H1 (cell line): ENCODE measurements at regions not wholly inside any gene's neighbourhood (a gene's known extent, or its start where the extent isn't known, plus 50 kb on each side); places are given as distances from the start of the nearest gene placed in this dataset.

Experiments
- CTCF ChIA-PET: fragments of 300-600 bp; sonication (Branson Sonifier 250); formaldehyde crosslinking; loops from one replicate; lab custom pipeline; 2021; ENCODE audit not compliant: partially characterized antibody; lab: Charles Lee
- POLR2A ChIA-PET: fragments of 300-600 bp; sonication (Branson Sonifier 250); formaldehyde crosslinking; loops from one replicate; lab custom pipeline; 2021; ENCODE audit warnings: inconsistent platforms; ENCODE audit not compliant: partially characterized antibody; lab: Charles Lee
- DNase-seq, 2 experiments: peaks; one replicate each; pipeline versions ENCODE4 v3.0.0 to v3.0.0-alpha.2; 2010 to 2022; ENCODE audit warnings: low spot score in 2 of 2, low read depth in 1 of 2, mixed read lengths in 1 of 2
- FAIRE-seq: peaks from 2 replicates; lab custom pipeline; 2011; peaks lifted over from hg19 to GRCh38; lab: Jason Lieb, UNC
- H2AFZ ChIP-seq: 2 replicates; pipeline ENCODE4 v1.8.1; 2012; ENCODE audit warnings: low read length, inconsistent platforms
- H2AK5ac ChIP-seq: 2 replicates; pipeline ENCODE4 v1.6.1; 2013; ENCODE audit warnings: low read depth, low read length
- H2BK120ac ChIP-seq: replicated peaks from 2 replicates; pipeline ENCODE3; 2013; ENCODE audit warnings: low read depth, low read length, inconsistent platforms
- H2BK12ac ChIP-seq: 2 replicates; pipeline ENCODE4 v1.6.1; 2013; ENCODE audit warnings: low read depth, low read length
- H2BK15ac ChIP-seq: 2 replicates; pipeline ENCODE4 v1.6.1; 2013; ENCODE audit warnings: low read length
- H2BK20ac ChIP-seq: 2 replicates; pipeline ENCODE4 v1.6.1; 2013; ENCODE audit warnings: low read length
- H2BK5ac ChIP-seq: 2 replicates; pipeline ENCODE4 v1.6.1; 2013; ENCODE audit warnings: low read depth, low read length
- H3K14ac ChIP-seq: 2 replicates; pipeline ENCODE4 v1.6.1; 2013; ENCODE audit warnings: inconsistent platforms; ENCODE audit not compliant: insufficient read length
- H3K18ac ChIP-seq: 2 replicates; pipeline ENCODE4 v1.6.1; 2013; ENCODE audit warnings: low read length; ENCODE audit errors: extremely low read depth
- H3K23ac ChIP-seq: 2 replicates; pipeline ENCODE4 v1.6.1; 2013; ENCODE audit warnings: inconsistent platforms; ENCODE audit not compliant: insufficient read length
- H3K23me2 ChIP-seq: 2 replicates; pipeline ENCODE4 v1.6.1; 2013; ENCODE audit warnings: low read depth, low read length
- H3K27ac ChIP-seq: 2 replicates; pipeline ENCODE4 v1.6.1; 2011; ENCODE audit warnings: low read depth, low read length, inconsistent platforms
- H3K27me3 ChIP-seq, 4 experiments: replicated peaks in 1 of 4; 1 replicate in 1 of 4; 2 replicates in 3 of 4; pipeline versions ENCODE4 v1.6.1 to v1.8.1; 2011 to 2013; ENCODE audit warnings: low read length in 3 of 4, mild to moderate bottlenecking in 3 of 4, inconsistent platforms in 2 of 4, mixed read lengths in 2 of 4, moderate library complexity in 1 of 4; ENCODE audit not compliant: control insufficient read depth in 3 of 4, insufficient read depth in 3 of 4; ENCODE audit errors: extremely low read depth in 1 of 4
- H3K36me3 ChIP-seq, 4 experiments: 2 replicates each; pipeline versions ENCODE4 v1.6.1 to v1.8.1; 2011 to 2013; ENCODE audit warnings: mild to moderate bottlenecking in 4 of 4, low read length in 3 of 4, moderate library complexity in 2 of 4, control low read depth in 1 of 4, inconsistent platforms in 1 of 4; ENCODE audit not compliant: insufficient read depth in 4 of 4, control insufficient read depth in 2 of 4
- H3K4ac ChIP-seq: replicated peaks from 2 replicates; pipeline ENCODE3; 2013; ENCODE audit warnings: low read length, low read depth, mixed read lengths, inconsistent platforms; ENCODE audit not compliant: insufficient read length
- H3K4me1 ChIP-seq, 4 experiments: replicated peaks in 1 of 4; 1 replicate in 1 of 4; 2 replicates in 3 of 4; pipeline versions ENCODE4 v1.6.1 to v1.8.1; 2011 to 2013; ENCODE audit warnings: low read length in 3 of 4, inconsistent platforms in 2 of 4, mixed read lengths in 1 of 4; ENCODE audit not compliant: insufficient read depth in 4 of 4, control insufficient read depth in 3 of 4
- H3K4me2 ChIP-seq, 2 experiments: 2 replicates each; pipeline versions ENCODE4 v1.6.1 to v1.8.1; 2011 to 2013; ENCODE audit warnings: low read depth in 2 of 2, low read length in 2 of 2, control low read depth in 1 of 2, inconsistent platforms in 1 of 2, mild to moderate bottlenecking in 1 of 2; ENCODE audit not compliant: insufficient read depth in 1 of 2
- H3K4me3 ChIP-seq, 4 experiments: fragments of 200-600, 300-600 bp in 1 of 4; sonication (generic), shearing (Covaris generic), sonication (Bioruptor Twin) in 1 of 4; 2 replicates each; pipeline versions ENCODE4 v1.5.1 to v1.8.1; 2011 to 2016; ENCODE audit warnings: low read length in 4 of 4, low read depth in 3 of 4, control low read depth in 2 of 4, inconsistent platforms in 2 of 4, mild to moderate bottlenecking in 2 of 4, mixed read lengths in 1 of 4, moderate library complexity in 1 of 4; ENCODE audit not compliant: insufficient read depth in 2 of 4; ENCODE audit errors: extremely low read depth in 1 of 4
- H3K56ac ChIP-seq: replicated peaks from 2 replicates; pipeline ENCODE3; 2013; ENCODE audit warnings: low read depth, mild to moderate bottlenecking, mixed read lengths, low read length, inconsistent platforms; ENCODE audit not compliant: insufficient read length
- H3K79me1 ChIP-seq: 2 replicates; pipeline ENCODE4 v1.6.1; 2013; ENCODE audit warnings: low read depth, low read length, control low read depth
- H3K79me2 ChIP-seq, 2 experiments: 2 replicates each; pipeline versions ENCODE4 v1.6.1 to v1.8.1; 2012 to 2013; ENCODE audit warnings: low read length in 2 of 2, mild to moderate bottlenecking in 2 of 2, inconsistent platforms in 1 of 2; ENCODE audit not compliant: insufficient read depth in 2 of 2, control insufficient read depth in 1 of 2
- H3K9ac ChIP-seq, 4 experiments: replicated peaks in 1 of 4; 1 replicate in 1 of 4; 2 replicates in 3 of 4; pipeline versions ENCODE4 v1.6.1 to v1.8.1; 2011 to 2013; ENCODE audit warnings: low read depth in 3 of 4, low read length in 3 of 4, control low read depth in 2 of 4, mild to moderate bottlenecking in 2 of 4, moderate library complexity in 2 of 4, inconsistent platforms in 1 of 4; ENCODE audit errors: extremely low read depth in 1 of 4
- H3K9me3 ChIP-seq, 2 experiments: 2 replicates each; pipeline versions ENCODE4 v1.6.1 to v1.8.1; 2012 to 2013; ENCODE audit warnings: mild to moderate bottlenecking in 2 of 2, moderate library complexity in 2 of 2, control low read depth in 1 of 2, inconsistent platforms in 1 of 2, low read depth in 1 of 2, low read length in 1 of 2, mixed read lengths in 1 of 2; ENCODE audit not compliant: insufficient read depth in 2 of 2
- H4K20me1 ChIP-seq, 2 experiments: replicated peaks in 1 of 2; 2 replicates each; pipeline versions ENCODE3 to v1.8.1; 2011 to 2013; ENCODE audit warnings: inconsistent platforms in 2 of 2, low read length in 2 of 2, mild to moderate bottlenecking in 1 of 2; ENCODE audit not compliant: insufficient read depth in 2 of 2, control insufficient read depth in 1 of 2
- H4K5ac ChIP-seq: 2 replicates; pipeline ENCODE4 v1.6.1; 2013; ENCODE audit warnings: low read length, low read depth, mixed read lengths, inconsistent platforms; ENCODE audit not compliant: insufficient read length
- H4K8ac ChIP-seq: 2 replicates; pipeline ENCODE4 v1.8.0; 2013; ENCODE audit warnings: mild to moderate bottlenecking, moderate library complexity, low read length, inconsistent platforms; ENCODE audit not compliant: insufficient read depth; ENCODE audit errors: extremely low read depth
- H4K91ac ChIP-seq: replicated peaks from 2 replicates; pipeline ENCODE3; 2013; ENCODE audit warnings: low read length, mixed read lengths, inconsistent platforms; ENCODE audit not compliant: insufficient read length
- BCL11A ChIP-seq, 2 experiments: IDR thresholded peaks; one replicate each; pipeline ENCODE4 v1.6.1; 2011; ENCODE audit warnings: low read depth in 2 of 2, low read length in 2 of 2, mild to moderate bottlenecking in 2 of 2
- TF ChIP-seq, protein P1 (sequence below): fragments of 300-600 bp; sonication (generic); IDR thresholded peaks from 2 replicates; pipeline ENCODE4 v1.7.1; 2012; ENCODE audit warnings: low read length, moderate library complexity, mild to moderate bottlenecking, inconsistent platforms; ENCODE audit not compliant: insufficient replicate concordance

- no peaks in the 10 kb centered on the region for H3K27me3 ChIP-seq
- no peak for FAIRE-seq
- H4K20me1 ChIP-seq = no peaks in the 10 kb centered on the region
- no peak overlapping the region for H3K23ac ChIP-seq
- ChIA-PET POLR2A (no interaction called here), CTCF (interaction anchor here (1.1 kb wide), 1 partner anchor 25 kb away, joined by 3 read pairs; no protein-coding TSS in a partner anchor)
- H3K18ac ChIP-seq = no peak overlapping the region
- H3K4me1 ChIP-seq = no peaks in the 10 kb centered on the region
- no peak overlapping the region for H4K8ac ChIP-seq
- no peaks in the 10 kb centered on the region for H3K9me3 ChIP-seq
- H2BK5ac ChIP-seq = no peak overlapping the region
- no peaks in the 10 kb centered on the region for H3K79me2 ChIP-seq
- no peak overlapping the region for H4K5ac ChIP-seq
- H2BK15ac ChIP-seq = no peak overlapping the region
- no peaks in the 10 kb centered on the region for H3K79me1 ChIP-seq
- no peak overlapping the region for H3K9ac ChIP-seq
- H3K23me2 ChIP-seq = no peaks in the 10 kb centered on the region
- no peak overlapping the region for H3K27ac ChIP-seq
- no peak for DNase-seq
- no peak overlapping the region for H2AFZ ChIP-seq
- H2BK120ac ChIP-seq = no peak overlapping the region
- no peak overlapping the region for H4K91ac ChIP-seq
- no peak overlapping the region for H2BK12ac ChIP-seq
- H3K56ac ChIP-seq = no peak overlapping the region
- no peak overlapping the region for H3K4me2 ChIP-seq
- H2BK20ac ChIP-seq = no peak overlapping the region
- H3K4ac ChIP-seq = no peak overlapping the region
- H3K14ac ChIP-seq = no peak overlapping the region
- H3K36me3 ChIP-seq = no peaks in the 10 kb centered on the region
- no peak overlapping the region for H3K4me3 ChIP-seq
- H2AK5ac ChIP-seq = no peak overlapping the region
- TF ChIP-seq, protein P1, sequence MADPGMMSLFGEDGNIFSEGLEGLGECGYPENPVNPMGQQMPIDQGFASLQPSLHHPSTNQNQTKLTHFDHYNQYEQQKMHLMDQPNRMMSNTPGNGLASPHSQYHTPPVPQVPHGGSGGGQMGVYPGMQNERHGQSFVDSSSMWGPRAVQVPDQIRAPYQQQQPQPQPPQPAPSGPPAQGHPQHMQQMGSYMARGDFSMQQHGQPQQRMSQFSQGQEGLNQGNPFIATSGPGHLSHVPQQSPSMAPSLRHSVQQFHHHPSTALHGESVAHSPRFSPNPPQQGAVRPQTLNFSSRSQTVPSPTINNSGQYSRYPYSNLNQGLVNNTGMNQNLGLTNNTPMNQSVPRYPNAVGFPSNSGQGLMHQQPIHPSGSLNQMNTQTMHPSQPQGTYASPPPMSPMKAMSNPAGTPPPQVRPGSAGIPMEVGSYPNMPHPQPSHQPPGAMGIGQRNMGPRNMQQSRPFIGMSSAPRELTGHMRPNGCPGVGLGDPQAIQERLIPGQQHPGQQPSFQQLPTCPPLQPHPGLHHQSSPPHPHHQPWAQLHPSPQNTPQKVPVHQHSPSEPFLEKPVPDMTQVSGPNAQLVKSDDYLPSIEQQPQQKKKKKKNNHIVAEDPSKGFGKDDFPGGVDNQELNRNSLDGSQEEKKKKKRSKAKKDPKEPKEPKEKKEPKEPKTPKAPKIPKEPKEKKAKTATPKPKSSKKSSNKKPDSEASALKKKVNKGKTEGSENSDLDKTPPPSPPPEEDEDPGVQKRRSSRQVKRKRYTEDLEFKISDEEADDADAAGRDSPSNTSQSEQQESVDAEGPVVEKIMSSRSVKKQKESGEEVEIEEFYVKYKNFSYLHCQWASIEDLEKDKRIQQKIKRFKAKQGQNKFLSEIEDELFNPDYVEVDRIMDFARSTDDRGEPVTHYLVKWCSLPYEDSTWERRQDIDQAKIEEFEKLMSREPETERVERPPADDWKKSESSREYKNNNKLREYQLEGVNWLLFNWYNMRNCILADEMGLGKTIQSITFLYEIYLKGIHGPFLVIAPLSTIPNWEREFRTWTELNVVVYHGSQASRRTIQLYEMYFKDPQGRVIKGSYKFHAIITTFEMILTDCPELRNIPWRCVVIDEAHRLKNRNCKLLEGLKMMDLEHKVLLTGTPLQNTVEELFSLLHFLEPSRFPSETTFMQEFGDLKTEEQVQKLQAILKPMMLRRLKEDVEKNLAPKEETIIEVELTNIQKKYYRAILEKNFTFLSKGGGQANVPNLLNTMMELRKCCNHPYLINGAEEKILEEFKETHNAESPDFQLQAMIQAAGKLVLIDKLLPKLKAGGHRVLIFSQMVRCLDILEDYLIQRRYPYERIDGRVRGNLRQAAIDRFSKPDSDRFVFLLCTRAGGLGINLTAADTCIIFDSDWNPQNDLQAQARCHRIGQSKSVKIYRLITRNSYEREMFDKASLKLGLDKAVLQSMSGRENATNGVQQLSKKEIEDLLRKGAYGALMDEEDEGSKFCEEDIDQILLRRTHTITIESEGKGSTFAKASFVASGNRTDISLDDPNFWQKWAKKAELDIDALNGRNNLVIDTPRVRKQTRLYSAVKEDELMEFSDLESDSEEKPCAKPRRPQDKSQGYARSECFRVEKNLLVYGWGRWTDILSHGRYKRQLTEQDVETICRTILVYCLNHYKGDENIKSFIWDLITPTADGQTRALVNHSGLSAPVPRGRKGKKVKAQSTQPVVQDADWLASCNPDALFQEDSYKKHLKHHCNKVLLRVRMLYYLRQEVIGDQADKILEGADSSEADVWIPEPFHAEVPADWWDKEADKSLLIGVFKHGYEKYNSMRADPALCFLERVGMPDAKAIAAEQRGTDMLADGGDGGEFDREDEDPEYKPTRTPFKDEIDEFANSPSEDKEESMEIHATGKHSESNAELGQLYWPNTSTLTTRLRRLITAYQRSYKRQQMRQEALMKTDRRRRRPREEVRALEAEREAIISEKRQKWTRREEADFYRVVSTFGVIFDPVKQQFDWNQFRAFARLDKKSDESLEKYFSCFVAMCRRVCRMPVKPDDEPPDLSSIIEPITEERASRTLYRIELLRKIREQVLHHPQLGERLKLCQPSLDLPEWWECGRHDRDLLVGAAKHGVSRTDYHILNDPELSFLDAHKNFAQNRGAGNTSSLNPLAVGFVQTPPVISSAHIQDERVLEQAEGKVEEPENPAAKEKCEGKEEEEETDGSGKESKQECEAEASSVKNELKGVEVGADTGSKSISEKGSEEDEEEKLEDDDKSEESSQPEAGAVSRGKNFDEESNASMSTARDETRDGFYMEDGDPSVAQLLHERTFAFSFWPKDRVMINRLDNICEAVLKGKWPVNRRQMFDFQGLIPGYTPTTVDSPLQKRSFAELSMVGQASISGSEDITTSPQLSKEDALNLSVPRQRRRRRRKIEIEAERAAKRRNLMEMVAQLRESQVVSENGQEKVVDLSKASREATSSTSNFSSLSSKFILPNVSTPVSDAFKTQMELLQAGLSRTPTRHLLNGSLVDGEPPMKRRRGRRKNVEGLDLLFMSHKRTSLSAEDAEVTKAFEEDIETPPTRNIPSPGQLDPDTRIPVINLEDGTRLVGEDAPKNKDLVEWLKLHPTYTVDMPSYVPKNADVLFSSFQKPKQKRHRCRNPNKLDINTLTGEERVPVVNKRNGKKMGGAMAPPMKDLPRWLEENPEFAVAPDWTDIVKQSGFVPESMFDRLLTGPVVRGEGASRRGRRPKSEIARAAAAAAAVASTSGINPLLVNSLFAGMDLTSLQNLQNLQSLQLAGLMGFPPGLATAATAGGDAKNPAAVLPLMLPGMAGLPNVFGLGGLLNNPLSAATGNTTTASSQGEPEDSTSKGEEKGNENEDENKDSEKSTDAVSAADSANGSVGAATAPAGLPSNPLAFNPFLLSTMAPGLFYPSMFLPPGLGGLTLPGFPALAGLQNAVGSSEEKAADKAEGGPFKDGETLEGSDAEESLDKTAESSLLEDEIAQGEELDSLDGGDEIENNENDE = no peak
- TF ChIP-seq BCL11A (IDR thresholded peaks at IDR 0.05; ENCODE audit: low read depth in 2 of 2, low read length in 2 of 2) = no peak
Observed at GRCh38 chr2:204491528-204491927, 53.7 kb upstream of the PARD3B start.
